Putamen (tissue), 1 donor: ENCODE measurements at regions not wholly inside any gene's neighbourhood (a gene's known extent, or its start where the extent isn't known, plus 50 kb on each side); places are given as distances from the start of the nearest gene placed in this dataset.
A peak's percentile ranks its signal among the peaks of the same experiment; 100 is the strongest.
"Not testable (repeated sequence)": the region's sequence is repeated elsewhere in the genome, so short reads cannot be mapped to it uniquely, and the experiment has no call there.

Experiments used
- DNase-seq: peaks from one replicate; pipeline ENCODE4 v3.0.0-alpha.2; 2016; ENCODE audit warnings: low spot score

GRCh38 chr10:106078895-106079576, 1085.5 kb downstream of the SORCS1 start:
- DNase-seq = no peak

- DNase-seq = peak; percentile 76
Measured at GRCh38 chr10:106076496-106076895, 1088.0 kb downstream of the SORCS1 start.

- DNase-seq = no peak
Measured at GRCh38 chr10:106053061-106053460, 1111.4 kb downstream of the SORCS1 start.

GRCh38 chr10:106044503-106044902, 1120.0 kb downstream of the SORCS1 start:
- no peak for DNase-seq

- no peak for DNase-seq
Measured at GRCh38 chr10:106043863-106044262, 1120.6 kb downstream of the SORCS1 start.

- DNase-seq = no peak
Measured at GRCh38 chr10:106038246-106038645, 1126.3 kb downstream of the SORCS1 start.

GRCh38 chr10:106033065-106033464, 1131.4 kb downstream of the SORCS1 start:
- no peak for DNase-seq

- DNase-seq = no peak
Measured at GRCh38 chr10:106032450-106033002, 1132.0 kb downstream of the SORCS1 start.

GRCh38 chr10:106027240-106027639, 1137.3 kb downstream of the SORCS1 start:
- no peak for DNase-seq

- no peak for DNase-seq
Measured at GRCh38 chr10:106025208-106025811, 1139.2 kb downstream of the SORCS1 start.

- DNase-seq = no peak
Measured at GRCh38 chr10:106023329-106023728, 1141.2 kb downstream of the SORCS1 start.

- not testable (repeated sequence) for DNase-seq
Measured at GRCh38 chr10:106019559-106019958, 1144.9 kb downstream of the SORCS1 start.

- DNase-seq = not testable (repeated sequence)
Measured at GRCh38 chr10:106015369-106016199, 1148.9 kb downstream of the SORCS1 start.

- DNase-seq = no peak
Measured at GRCh38 chr10:106011250-106011649, 1153.3 kb downstream of the SORCS1 start.

- no peak for DNase-seq
Measured at GRCh38 chr10:106000721-106001120, 1163.8 kb downstream of the SORCS1 start.

- no peak for DNase-seq
Measured at GRCh38 chr10:105993609-105994008, 1170.9 kb downstream of the SORCS1 start.

GRCh38 chr10:105992928-105993327, 1171.6 kb downstream of the SORCS1 start:
- DNase-seq = no peak

- no peak for DNase-seq
Measured at GRCh38 chr10:105990529-105990928, 1174.0 kb downstream of the SORCS1 start.

- no peak for DNase-seq
Measured at GRCh38 chr10:105989995-105990394, 1174.5 kb downstream of the SORCS1 start.

GRCh38 chr10:105988848-105989247, 1175.7 kb downstream of the SORCS1 start:
- DNase-seq = no peak

GRCh38 chr10:105986912-105987635, 1177.4 kb downstream of the SORCS1 start:
- no peak for DNase-seq

GRCh38 chr10:105986486-105986885, 1178.0 kb downstream of the SORCS1 start:
- no peak for DNase-seq
